ENCODE measurements at regions not wholly inside any gene's neighbourhood (a gene's known extent, or its start where the extent isn't known, plus 50 kb on each side); places are given as distances from the start of the nearest gene placed in this dataset.
"Not testable (repeated sequence)": the region's sequence is repeated elsewhere in the genome, so short reads cannot be mapped to it uniquely, and the experiment has no call there.

GRCh38 chr2:88802026-88802425, 110.6 kb downstream of the RPIA start:
- not testable (repeated sequence) for DNase-seq

- DNase-seq, result no peak
Measured at GRCh38 chr2:88807237-88807962, 115.9 kb downstream of the RPIA start.

- no peak for DNase-seq
Measured at GRCh38 chr2:88808083-88808482, 116.6 kb downstream of the RPIA start.

- no peak for DNase-seq
Measured at GRCh38 chr2:88808652-88809051, 117.2 kb downstream of the RPIA start.

- DNase-seq, result no peak
Measured at GRCh38 chr2:88809216-88809615, 117.7 kb downstream of the RPIA start.

- no peak for DNase-seq
Measured at GRCh38 chr2:88810017-88810416, 118.5 kb downstream of the RPIA start.

GRCh38 chr2:88810488-88810887, 119.0 kb downstream of the RPIA start:
- DNase-seq, result no peak

GRCh38 chr2:88811233-88811632, 119.8 kb downstream of the RPIA start:
- no peak for DNase-seq

- DNase-seq, result no peak
Measured at GRCh38 chr2:88811681-88812080, 120.2 kb downstream of the RPIA start.

GRCh38 chr2:88813612-88814011, 122.1 kb downstream of the RPIA start:
- DNase-seq, result no peak

- no peak for DNase-seq
Measured at GRCh38 chr2:88815282-88815681, 123.8 kb downstream of the RPIA start.

- no peak for DNase-seq
Measured at GRCh38 chr2:88815697-88816096, 124.2 kb downstream of the RPIA start.

- DNase-seq, result no peak
Measured at GRCh38 chr2:88818381-88818780, 126.9 kb downstream of the RPIA start.

GRCh38 chr2:88824951-88825350, 133.5 kb downstream of the RPIA start:
- DNase-seq, result no peak

GRCh38 chr2:88826399-88826798, 134.9 kb downstream of the RPIA start:
- no peak for DNase-seq

- no peak for DNase-seq
Measured at GRCh38 chr2:88827821-88828220, 136.3 kb downstream of the RPIA start.

GRCh38 chr2:88828397-88829137, 137.1 kb downstream of the RPIA start:
- DNase-seq, result no peak

GRCh38 chr2:88829607-88830463, 138.4 kb downstream of the RPIA start:
- DNase-seq, result no peak

- no peak for DNase-seq
Measured at GRCh38 chr2:88831071-88831791, 139.8 kb downstream of the RPIA start.

GRCh38 chr2:88831792-88832248, 140.3 kb downstream of the RPIA start:
- DNase-seq, result no peak

- no peak for DNase-seq
Measured at GRCh38 chr2:88832311-88832991, 141.0 kb downstream of the RPIA start.

- no peak for DNase-seq
Measured at GRCh38 chr2:88832992-88833389, 141.5 kb downstream of the RPIA start.

Measured in SIG-M5 (cell line).